ENCODE measurements at regions not wholly inside any gene's neighbourhood (a gene's known extent, or its start where the extent isn't known, plus 50 kb on each side); places are given as distances from the start of the nearest gene placed in this dataset.

DNA sequence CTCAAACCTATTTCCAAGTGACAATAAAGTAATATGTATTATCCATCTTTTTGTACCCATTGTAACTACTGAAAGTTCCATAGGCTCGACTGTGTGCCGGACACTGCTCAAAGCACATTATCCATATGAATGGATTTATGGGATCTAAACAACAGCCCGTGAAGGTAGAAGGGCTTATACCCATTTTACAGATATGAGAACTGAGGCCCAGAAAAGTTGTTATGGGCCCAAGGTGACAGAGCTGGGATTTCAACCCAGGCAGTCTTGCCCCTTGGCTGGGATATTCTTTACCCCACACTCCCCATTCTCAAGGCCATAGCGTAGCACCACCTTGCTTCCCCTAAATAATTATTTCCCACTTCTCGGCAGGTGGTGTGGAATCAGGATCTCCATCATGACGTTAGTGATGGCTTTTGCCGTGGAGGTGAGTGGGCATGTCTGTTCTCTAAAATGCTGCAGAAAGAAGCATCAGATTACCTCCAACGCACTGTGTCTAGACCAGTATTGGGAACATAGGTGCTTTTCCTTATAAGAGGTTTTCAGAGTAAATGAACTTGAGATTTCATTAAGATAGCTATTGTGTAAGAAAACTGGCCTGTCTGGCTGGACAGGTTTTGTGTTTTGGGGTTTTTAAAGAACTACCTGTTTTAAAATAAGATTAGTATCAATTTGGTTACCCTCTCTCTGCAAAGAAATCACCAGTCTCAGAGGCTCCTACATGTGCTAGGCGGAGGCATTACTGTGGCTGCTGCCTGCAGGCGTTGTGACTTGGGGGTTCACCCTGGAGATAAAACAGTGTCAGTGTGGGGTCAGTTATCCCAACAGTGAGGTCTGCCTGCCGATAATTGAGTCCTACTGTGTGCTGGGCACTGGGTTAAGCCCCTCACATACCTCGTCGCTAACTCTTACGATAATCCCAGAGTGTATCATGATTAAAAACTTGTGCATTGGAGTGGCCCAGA lies 85.1 kb upstream of the SDK1 start:
- TF ChIP-seq BHLHE40 (IDR thresholded peaks at IDR 0.05; ENCODE audit: low read depth, low read length): no peak
- TF ChIP-seq RAD21 (IDR thresholded peaks at IDR 0.05; ENCODE audit: low read length): no peak
- TF ChIP-seq, protein P1, sequence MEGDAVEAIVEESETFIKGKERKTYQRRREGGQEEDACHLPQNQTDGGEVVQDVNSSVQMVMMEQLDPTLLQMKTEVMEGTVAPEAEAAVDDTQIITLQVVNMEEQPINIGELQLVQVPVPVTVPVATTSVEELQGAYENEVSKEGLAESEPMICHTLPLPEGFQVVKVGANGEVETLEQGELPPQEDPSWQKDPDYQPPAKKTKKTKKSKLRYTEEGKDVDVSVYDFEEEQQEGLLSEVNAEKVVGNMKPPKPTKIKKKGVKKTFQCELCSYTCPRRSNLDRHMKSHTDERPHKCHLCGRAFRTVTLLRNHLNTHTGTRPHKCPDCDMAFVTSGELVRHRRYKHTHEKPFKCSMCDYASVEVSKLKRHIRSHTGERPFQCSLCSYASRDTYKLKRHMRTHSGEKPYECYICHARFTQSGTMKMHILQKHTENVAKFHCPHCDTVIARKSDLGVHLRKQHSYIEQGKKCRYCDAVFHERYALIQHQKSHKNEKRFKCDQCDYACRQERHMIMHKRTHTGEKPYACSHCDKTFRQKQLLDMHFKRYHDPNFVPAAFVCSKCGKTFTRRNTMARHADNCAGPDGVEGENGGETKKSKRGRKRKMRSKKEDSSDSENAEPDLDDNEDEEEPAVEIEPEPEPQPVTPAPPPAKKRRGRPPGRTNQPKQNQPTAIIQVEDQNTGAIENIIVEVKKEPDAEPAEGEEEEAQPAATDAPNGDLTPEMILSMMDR (conservative IDR thresholded peaks at IDR 0.05; ENCODE audit: low read depth, low read length): no peak
- no peak for TF ChIP-seq POLR2A (IDR thresholded peaks at IDR 0.05; ENCODE audit: low read depth, low read length)
- no peak for TF ChIP-seq SMC3 (IDR thresholded peaks at IDR 0.05; ENCODE audit: low read depth, low read length)
- no peak for TF ChIP-seq MXI1 (IDR thresholded peaks at IDR 0.05; ENCODE audit: borderline replicate concordance, low read depth, low read length)
- TF ChIP-seq RFX5 (IDR thresholded peaks at IDR 0.05; ENCODE audit: low read depth, low read length): no peak
- no peak for TF ChIP-seq CEBPB (IDR thresholded peaks at IDR 0.05; ENCODE audit: low read depth, low read length)
- TF ChIP-seq NFE2L2 (IDR thresholded peaks at IDR 0.05; ENCODE audit: low read depth, low read length): no peak
- no peak for TF ChIP-seq RCOR1 (IDR thresholded peaks at IDR 0.05; ENCODE audit: insufficient replicate concordance, low read length)
- TF ChIP-seq MAFK (IDR thresholded peaks at IDR 0.05; ENCODE audit: low read depth, low read length): no peak
- TF ChIP-seq, protein P2, sequence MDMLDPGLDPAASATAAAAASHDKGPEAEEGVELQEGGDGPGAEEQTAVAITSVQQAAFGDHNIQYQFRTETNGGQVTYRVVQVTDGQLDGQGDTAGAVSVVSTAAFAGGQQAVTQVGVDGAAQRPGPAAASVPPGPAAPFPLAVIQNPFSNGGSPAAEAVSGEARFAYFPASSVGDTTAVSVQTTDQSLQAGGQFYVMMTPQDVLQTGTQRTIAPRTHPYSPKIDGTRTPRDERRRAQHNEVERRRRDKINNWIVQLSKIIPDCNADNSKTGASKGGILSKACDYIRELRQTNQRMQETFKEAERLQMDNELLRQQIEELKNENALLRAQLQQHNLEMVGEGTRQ (IDR thresholded peaks at IDR 0.05; ENCODE audit: low read depth, low read length): no peak
- TF ChIP-seq FOS (IDR thresholded peaks at IDR 0.05; ENCODE audit: low read depth, low read length): no peak
